H1 (cell line): ENCODE measurements at regions not wholly inside any gene's neighbourhood (a gene's known extent, or its start where the extent isn't known, plus 50 kb on each side); places are given as distances from the start of the nearest gene placed in this dataset.

Experiments
- CTCF ChIA-PET: fragments of 300-600 bp; sonication (Branson Sonifier 250); formaldehyde crosslinking; loops from one replicate; lab custom pipeline; 2021; ENCODE audit not compliant: partially characterized antibody; lab: Charles Lee
- POLR2A ChIA-PET: fragments of 300-600 bp; sonication (Branson Sonifier 250); formaldehyde crosslinking; loops from one replicate; lab custom pipeline; 2021; ENCODE audit warnings: inconsistent platforms; ENCODE audit not compliant: partially characterized antibody; lab: Charles Lee
- DNase-seq, 2 experiments: peaks; one replicate each; pipeline versions ENCODE4 v3.0.0 to v3.0.0-alpha.2; 2010 to 2022; ENCODE audit warnings: low spot score in 2 of 2, low read depth in 1 of 2, mixed read lengths in 1 of 2
- FAIRE-seq: peaks from 2 replicates; lab custom pipeline; 2011; peaks lifted over from hg19 to GRCh38; lab: Jason Lieb, UNC
- H2AFZ ChIP-seq: 2 replicates; pipeline ENCODE4 v1.8.1; 2012; ENCODE audit warnings: low read length, inconsistent platforms
- H2AK5ac ChIP-seq: 2 replicates; pipeline ENCODE4 v1.6.1; 2013; ENCODE audit warnings: low read depth, low read length
- H2BK120ac ChIP-seq: replicated peaks from 2 replicates; pipeline ENCODE3; 2013; ENCODE audit warnings: low read depth, low read length, inconsistent platforms
- H2BK12ac ChIP-seq: 2 replicates; pipeline ENCODE4 v1.6.1; 2013; ENCODE audit warnings: low read depth, low read length
- H2BK15ac ChIP-seq: 2 replicates; pipeline ENCODE4 v1.6.1; 2013; ENCODE audit warnings: low read length
- H2BK20ac ChIP-seq: 2 replicates; pipeline ENCODE4 v1.6.1; 2013; ENCODE audit warnings: low read length
- H2BK5ac ChIP-seq: 2 replicates; pipeline ENCODE4 v1.6.1; 2013; ENCODE audit warnings: low read depth, low read length
- H3K14ac ChIP-seq: 2 replicates; pipeline ENCODE4 v1.6.1; 2013; ENCODE audit warnings: inconsistent platforms; ENCODE audit not compliant: insufficient read length
- H3K18ac ChIP-seq: 2 replicates; pipeline ENCODE4 v1.6.1; 2013; ENCODE audit warnings: low read length; ENCODE audit errors: extremely low read depth
- H3K23ac ChIP-seq: 2 replicates; pipeline ENCODE4 v1.6.1; 2013; ENCODE audit warnings: inconsistent platforms; ENCODE audit not compliant: insufficient read length
- H3K23me2 ChIP-seq: 2 replicates; pipeline ENCODE4 v1.6.1; 2013; ENCODE audit warnings: low read depth, low read length
- H3K27ac ChIP-seq: 2 replicates; pipeline ENCODE4 v1.6.1; 2011; ENCODE audit warnings: low read depth, low read length, inconsistent platforms
- H3K27me3 ChIP-seq, 4 experiments: replicated peaks in 1 of 4; 1 replicate in 1 of 4; 2 replicates in 3 of 4; pipeline versions ENCODE4 v1.6.1 to v1.8.1; 2011 to 2013; ENCODE audit warnings: low read length in 3 of 4, mild to moderate bottlenecking in 3 of 4, inconsistent platforms in 2 of 4, mixed read lengths in 2 of 4, moderate library complexity in 1 of 4; ENCODE audit not compliant: control insufficient read depth in 3 of 4, insufficient read depth in 3 of 4; ENCODE audit errors: extremely low read depth in 1 of 4
- H3K36me3 ChIP-seq, 4 experiments: 2 replicates each; pipeline versions ENCODE4 v1.6.1 to v1.8.1; 2011 to 2013; ENCODE audit warnings: mild to moderate bottlenecking in 4 of 4, low read length in 3 of 4, moderate library complexity in 2 of 4, control low read depth in 1 of 4, inconsistent platforms in 1 of 4; ENCODE audit not compliant: insufficient read depth in 4 of 4, control insufficient read depth in 2 of 4
- H3K4ac ChIP-seq: replicated peaks from 2 replicates; pipeline ENCODE3; 2013; ENCODE audit warnings: low read length, low read depth, mixed read lengths, inconsistent platforms; ENCODE audit not compliant: insufficient read length
- H3K4me1 ChIP-seq, 4 experiments: replicated peaks in 1 of 4; 1 replicate in 1 of 4; 2 replicates in 3 of 4; pipeline versions ENCODE4 v1.6.1 to v1.8.1; 2011 to 2013; ENCODE audit warnings: low read length in 3 of 4, inconsistent platforms in 2 of 4, mixed read lengths in 1 of 4; ENCODE audit not compliant: insufficient read depth in 4 of 4, control insufficient read depth in 3 of 4
- H3K4me2 ChIP-seq, 2 experiments: 2 replicates each; pipeline versions ENCODE4 v1.6.1 to v1.8.1; 2011 to 2013; ENCODE audit warnings: low read depth in 2 of 2, low read length in 2 of 2, control low read depth in 1 of 2, inconsistent platforms in 1 of 2, mild to moderate bottlenecking in 1 of 2; ENCODE audit not compliant: insufficient read depth in 1 of 2
- H3K4me3 ChIP-seq, 4 experiments: fragments of 200-600, 300-600 bp in 1 of 4; sonication (generic), shearing (Covaris generic), sonication (Bioruptor Twin) in 1 of 4; 2 replicates each; pipeline versions ENCODE4 v1.5.1 to v1.8.1; 2011 to 2016; ENCODE audit warnings: low read length in 4 of 4, low read depth in 3 of 4, control low read depth in 2 of 4, inconsistent platforms in 2 of 4, mild to moderate bottlenecking in 2 of 4, mixed read lengths in 1 of 4, moderate library complexity in 1 of 4; ENCODE audit not compliant: insufficient read depth in 2 of 4; ENCODE audit errors: extremely low read depth in 1 of 4
- H3K56ac ChIP-seq: replicated peaks from 2 replicates; pipeline ENCODE3; 2013; ENCODE audit warnings: low read depth, mild to moderate bottlenecking, mixed read lengths, low read length, inconsistent platforms; ENCODE audit not compliant: insufficient read length
- H3K79me1 ChIP-seq: 2 replicates; pipeline ENCODE4 v1.6.1; 2013; ENCODE audit warnings: low read depth, low read length, control low read depth
- H3K79me2 ChIP-seq, 2 experiments: 2 replicates each; pipeline versions ENCODE4 v1.6.1 to v1.8.1; 2012 to 2013; ENCODE audit warnings: low read length in 2 of 2, mild to moderate bottlenecking in 2 of 2, inconsistent platforms in 1 of 2; ENCODE audit not compliant: insufficient read depth in 2 of 2, control insufficient read depth in 1 of 2
- H3K9ac ChIP-seq, 4 experiments: replicated peaks in 1 of 4; 1 replicate in 1 of 4; 2 replicates in 3 of 4; pipeline versions ENCODE4 v1.6.1 to v1.8.1; 2011 to 2013; ENCODE audit warnings: low read depth in 3 of 4, low read length in 3 of 4, control low read depth in 2 of 4, mild to moderate bottlenecking in 2 of 4, moderate library complexity in 2 of 4, inconsistent platforms in 1 of 4; ENCODE audit errors: extremely low read depth in 1 of 4
- H3K9me3 ChIP-seq, 2 experiments: 2 replicates each; pipeline versions ENCODE4 v1.6.1 to v1.8.1; 2012 to 2013; ENCODE audit warnings: mild to moderate bottlenecking in 2 of 2, moderate library complexity in 2 of 2, control low read depth in 1 of 2, inconsistent platforms in 1 of 2, low read depth in 1 of 2, low read length in 1 of 2, mixed read lengths in 1 of 2; ENCODE audit not compliant: insufficient read depth in 2 of 2
- H4K20me1 ChIP-seq, 2 experiments: replicated peaks in 1 of 2; 2 replicates each; pipeline versions ENCODE3 to v1.8.1; 2011 to 2013; ENCODE audit warnings: inconsistent platforms in 2 of 2, low read length in 2 of 2, mild to moderate bottlenecking in 1 of 2; ENCODE audit not compliant: insufficient read depth in 2 of 2, control insufficient read depth in 1 of 2
- H4K5ac ChIP-seq: 2 replicates; pipeline ENCODE4 v1.6.1; 2013; ENCODE audit warnings: low read length, low read depth, mixed read lengths, inconsistent platforms; ENCODE audit not compliant: insufficient read length
- H4K8ac ChIP-seq: 2 replicates; pipeline ENCODE4 v1.8.0; 2013; ENCODE audit warnings: mild to moderate bottlenecking, moderate library complexity, low read length, inconsistent platforms; ENCODE audit not compliant: insufficient read depth; ENCODE audit errors: extremely low read depth
- H4K91ac ChIP-seq: replicated peaks from 2 replicates; pipeline ENCODE3; 2013; ENCODE audit warnings: low read length, mixed read lengths, inconsistent platforms; ENCODE audit not compliant: insufficient read length
- CBX8 ChIP-seq: fragments of 300-800, 300-1000 bp; sonication (generic); IDR thresholded peaks from 2 replicates; pipeline ENCODE4 v1.7.1; 2016; ENCODE audit warnings: low read depth, low read length, borderline replicate concordance
- CEBPB ChIP-seq: IDR thresholded peaks from 2 replicates; pipeline ENCODE4 v1.6.1; 2012; ENCODE audit warnings: low read depth, low read length
- FOSL1 ChIP-seq: IDR thresholded peaks from 2 replicates; pipeline ENCODE4 v1.6.1; 2011; ENCODE audit warnings: mild to moderate bottlenecking, low read depth, low read length, moderate library complexity; ENCODE audit not compliant: insufficient read depth
- PHF8 ChIP-seq: fragments of 200-600 bp; sonication (generic); conservative IDR thresholded peaks from 2 replicates; pipeline ENCODE4 v1.7.1; 2012; ENCODE audit warnings: low read depth, mild to moderate bottlenecking, inconsistent platforms, low read length, moderate library complexity
- RAD21 ChIP-seq, 2 experiments: IDR thresholded peaks in 1 of 2; conservative IDR thresholded peaks in 1 of 2; 2 replicates each; pipeline ENCODE4 v1.6.1; 2011; ENCODE audit warnings: low read depth in 2 of 2, low read length in 2 of 2, improper control_type of control experiment in 1 of 2, inconsistent platforms in 1 of 2, mild to moderate bottlenecking in 1 of 2, moderate library complexity in 1 of 2
- SIN3A ChIP-seq, 2 experiments: IDR thresholded peaks in 1 of 2; conservative IDR thresholded peaks in 1 of 2; 2 replicates each; pipeline ENCODE4 v1.6.1; 2011 to 2012; ENCODE audit warnings: low read length in 2 of 2, improper control_type of control experiment in 1 of 2, low read depth in 1 of 2, mild to moderate bottlenecking in 1 of 2
- SIX5 ChIP-seq: IDR thresholded peaks from 2 replicates; pipeline ENCODE4 v1.6.1; 2011; ENCODE audit warnings: mild to moderate bottlenecking, low read depth, low read length
- SP1 ChIP-seq: IDR thresholded peaks from 2 replicates; pipeline ENCODE4 v1.6.1; 2011; ENCODE audit warnings: low read depth, low read length
- SRF ChIP-seq: IDR thresholded peaks from 2 replicates; pipeline ENCODE4 v1.6.1; 2011; ENCODE audit warnings: mild to moderate bottlenecking, low read depth, low read length, moderate library complexity
- SUZ12 ChIP-seq: fragments of 200-600 bp; sonication (generic); IDR thresholded peaks from 2 replicates; pipeline ENCODE4 v1.6.1; 2012; ENCODE audit warnings: mild to moderate bottlenecking, inconsistent platforms, low read length, moderate library complexity, mixed read lengths
- WGBS, 2 experiments: shearing (Covaris generic) in 1 of 2; methylation state at CpG; one replicate each; pipeline versions ENCODE4 v1.1.6 to v1.1.7; 2013 to 2015; ENCODE audit warnings: low lambda C conversion rate in 2 of 2, mixed read lengths in 2 of 2, inconsistent platforms in 1 of 2, low coverage in 1 of 2, missing lambda C conversion rate in 1 of 2; ENCODE audit not compliant: insufficient replicate concordance in 2 of 2, insufficient coverage in 1 of 2, insufficient read length in 1 of 2; ENCODE audit errors: extremely low coverage in 1 of 2, missing lambda C conversion rate in 1 of 2; 5-methylcytosine and 5-hydroxymethylcytosine counted together

DNA sequence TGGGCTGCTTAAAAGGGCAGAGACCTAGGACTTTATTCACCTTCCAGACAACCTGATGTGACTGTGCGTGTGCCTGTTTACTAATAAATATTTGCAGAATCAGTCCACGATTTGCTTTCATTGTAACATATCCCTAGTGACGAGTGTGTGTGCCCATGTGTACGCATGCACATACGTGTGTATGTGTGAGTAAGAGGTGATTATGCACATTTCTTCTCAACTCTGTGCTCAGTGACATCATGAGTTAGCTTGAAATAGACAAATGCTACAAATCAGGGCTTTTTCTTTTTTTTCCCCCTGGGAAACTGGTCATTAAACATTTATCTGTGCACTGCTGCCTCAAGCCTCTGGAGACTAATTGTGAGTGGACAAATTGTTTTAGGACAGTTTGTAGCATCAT, 242.6 kb upstream of the SOX4 start:
- Histone ChIP-seq H3K9me3 (no peaks in the 10 kb centered on the region), H3K18ac (no peak overlapping the region), H3K9ac (no peak overlapping the region), H3K23me2 (no peaks in the 10 kb centered on the region), H3K4me1 (peaks cover 0 to 5% (median 2%) of the 10 kb centered on the region in 4 experiments; a peak in 5 of 7 replicates), H3K79me2 (no peaks in the 10 kb centered on the region), H4K91ac (no peak overlapping the region), H4K5ac (no peak overlapping the region), H3K79me1 (no peaks in the 10 kb centered on the region), H4K8ac (no peak overlapping the region), H2BK5ac (no peak overlapping the region), H2AK5ac (no peak overlapping the region), H2BK15ac (no peak overlapping the region), H4K20me1 (no peaks in the 10 kb centered on the region), H3K4ac (peak overlapping the region; percentile 69), H3K36me3 (no peaks in the 10 kb centered on the region), H2AFZ (no peak overlapping the region), H3K14ac (no peak overlapping the region), H3K23ac (no peak overlapping the region), H2BK20ac (no peak overlapping the region), H3K27me3 (no peaks in the 10 kb centered on the region), H2BK12ac (no peak overlapping the region), H3K27ac (no peak overlapping the region), H3K56ac (no peak overlapping the region), H3K4me3 (no peak overlapping the region), H3K4me2 (no peak overlapping the region), H2BK120ac (peak overlapping the region; percentile 39)
- ChIA-PET CTCF (interaction anchor here (1.2 to 1.8 kb wide), 2 partner anchors 10 to 18 kb away, joined by 3 to 8 read pairs; no protein-coding TSS in a partner anchor), POLR2A (no interaction called here)
- FAIRE-seq, result no peak
- DNase-seq, result no peak
- TF ChIP-seq SRF (no peak), FOSL1 (no peak), CEBPB (no peak), SUZ12 (no peak), PHF8 (no peak), SIN3A (conservative IDR thresholded peaks at IDR 0.05 in 1 of 2, IDR thresholded peaks at IDR 0.05 in 1 of 2; ENCODE audit: low read depth in 1 of 2, low read length in 2 of 2) (no peak), RAD21 (IDR thresholded peaks at IDR 0.05 in 1 of 2, conservative IDR thresholded peaks at IDR 0.05 in 1 of 2; ENCODE audit: low read depth in 2 of 2, low read length in 2 of 2) (no peak), SP1 (no peak), CBX8 (no peak), SIX5 (no peak)
- 84% methylated on average over 5 of the region's 5 CpGs; no CpG with 5 or more reads in 1 of the 2 experiments for WGBS, 2 experiments
